Mesendoderm (in vitro differentiated cells): ENCODE measurements at regions not wholly inside any gene's neighbourhood (a gene's known extent, or its start where the extent isn't known, plus 50 kb on each side); places are given as distances from the start of the nearest gene placed in this dataset.

Experiments
- DNase-seq: peaks from one replicate; pipeline ENCODE4 v3.0.0; 2013
- H2AK5ac ChIP-seq: 2 replicates; pipeline ENCODE4 v1.6.1; 2013; ENCODE audit warnings: low read length, inconsistent platforms
- H2BK120ac ChIP-seq: 2 replicates; pipeline ENCODE4 v1.6.1; 2013; ENCODE audit warnings: low read depth, mild to moderate bottlenecking, low read length, moderate library complexity, mixed read lengths
- H2BK15ac ChIP-seq: replicated peaks from 2 replicates; pipeline ENCODE4 v1.6.1; 2013; ENCODE audit warnings: low read depth, mild to moderate bottlenecking, moderate library complexity
- H2BK5ac ChIP-seq: 2 replicates; pipeline ENCODE4 v1.6.1; 2013; ENCODE audit warnings: low read length, inconsistent platforms
- H3K18ac ChIP-seq: 2 replicates; pipeline ENCODE4 v1.6.1; 2013; ENCODE audit warnings: mild to moderate bottlenecking, low read length, mixed read lengths
- H3K23ac ChIP-seq: one replicate; pipeline ENCODE4 v1.6.1; 2013; ENCODE audit warnings: low read length
- H3K27ac ChIP-seq: 2 replicates; pipeline ENCODE4 v1.5.1; 2013; ENCODE audit warnings: low read depth, mild to moderate bottlenecking, inconsistent platforms, low read length, moderate library complexity
- H3K27me3 ChIP-seq: 2 replicates; pipeline ENCODE4 v1.6.1; 2013; ENCODE audit warnings: low read length, control low read depth, mild to moderate bottlenecking, inconsistent platforms; ENCODE audit not compliant: insufficient read depth, poor library complexity
- H3K36me3 ChIP-seq: 2 replicates; pipeline ENCODE4 v1.6.1; 2013; ENCODE audit warnings: low read length, inconsistent platforms; ENCODE audit not compliant: control insufficient read depth, insufficient read depth
- H3K4ac ChIP-seq: one replicate; pipeline ENCODE4 v1.6.1; 2013; ENCODE audit warnings: low read depth, mild to moderate bottlenecking, low read length, moderate library complexity
- H3K4me1 ChIP-seq: 2 replicates; pipeline ENCODE4 v1.6.1; 2013; ENCODE audit warnings: low read depth, low read length, inconsistent platforms; ENCODE audit not compliant: control insufficient read depth
- H3K4me2 ChIP-seq: 2 replicates; pipeline ENCODE4 v1.6.1; 2013; ENCODE audit warnings: low read length
- H3K4me3 ChIP-seq: 2 replicates; pipeline ENCODE4 v1.5.1; 2013; ENCODE audit warnings: mild to moderate bottlenecking, low read length
- H3K56ac ChIP-seq: one replicate; pipeline ENCODE4 v1.6.1; 2013; ENCODE audit warnings: low read length
- H3K79me1 ChIP-seq: 2 replicates; pipeline ENCODE4 v1.6.1; 2013; ENCODE audit warnings: low read length, inconsistent platforms
- H3K79me2 ChIP-seq: 2 replicates; pipeline ENCODE4 v1.6.1; 2013; ENCODE audit warnings: mild to moderate bottlenecking, low read length; ENCODE audit not compliant: control insufficient read depth, insufficient read depth
- H3K9ac ChIP-seq: 2 replicates; pipeline ENCODE4 v1.6.1; 2013; ENCODE audit warnings: low read length, inconsistent platforms
- H4K5ac ChIP-seq: one replicate; pipeline ENCODE4 v1.6.1; 2013; ENCODE audit warnings: low read length
- H4K8ac ChIP-seq: one replicate; pipeline ENCODE4 v1.6.1; 2013; ENCODE audit warnings: low read depth, mild to moderate bottlenecking, control low read depth, low read length, moderate library complexity
- WGBS: extraction: QIAGEN DNeasy Blood & Tissue Kit; methylation state at CpG from one replicate; pipeline ENCODE4 v1.1.7; 2013; ENCODE audit warnings: low lambda C conversion rate, missing lambda C conversion rate; ENCODE audit not compliant: insufficient coverage; ENCODE audit errors: extremely low coverage; 5-methylcytosine and 5-hydroxymethylcytosine counted together

DNA sequence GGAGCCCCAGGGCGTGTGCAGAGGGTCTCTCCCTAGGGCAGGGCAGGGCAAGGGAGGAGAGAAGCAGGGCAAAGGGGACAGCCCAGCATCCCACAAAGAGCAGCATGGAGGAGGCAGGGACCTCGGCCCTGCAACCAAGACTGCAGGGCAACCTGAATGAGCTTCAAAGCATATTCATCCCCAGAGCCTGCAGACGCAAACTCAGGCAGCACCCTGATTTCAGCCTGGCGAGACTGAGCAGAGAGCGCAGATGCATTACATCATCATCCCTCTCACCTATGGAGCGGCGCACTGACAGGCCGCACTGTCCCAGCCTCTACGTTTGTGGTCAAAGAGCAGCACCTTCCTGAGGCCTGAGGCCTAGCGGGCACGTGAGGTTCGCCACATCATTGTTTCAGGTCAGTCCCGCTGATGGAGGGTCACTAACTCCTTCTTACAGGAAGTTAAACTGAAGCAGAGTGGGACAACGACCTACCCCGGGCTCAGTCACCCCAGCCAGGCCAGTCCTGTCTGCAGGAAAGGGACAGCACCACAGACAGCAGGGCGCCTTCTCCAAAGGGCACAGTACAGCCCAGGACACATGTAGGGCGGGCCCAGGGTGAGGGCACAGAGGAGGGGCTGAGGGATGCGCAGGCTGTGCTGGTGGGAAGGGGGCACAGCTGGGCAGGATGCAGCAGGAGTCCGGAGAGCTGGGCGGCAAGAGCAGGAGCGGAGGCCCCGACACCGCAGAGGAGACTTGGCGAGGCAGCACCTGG is 67.2 kb upstream of the RAB6C start:
- Histone ChIP-seq H2BK5ac (no peak overlapping the region), H2BK120ac (no peak overlapping the region), H3K27me3 (no peaks in the 10 kb centered on the region), H3K4ac (no peak overlapping the region), H3K4me1 (no peaks in the 10 kb centered on the region), H4K8ac (no peak overlapping the region), H2AK5ac (no peak overlapping the region), H3K79me1 (no peaks in the 10 kb centered on the region), H3K9ac (no peak overlapping the region), H3K36me3 (no peaks in the 10 kb centered on the region), H3K79me2 (no peaks in the 10 kb centered on the region), H3K18ac (no peak overlapping the region), H3K4me3 (no peak overlapping the region), H3K4me2 (no peak overlapping the region), H3K56ac (no peak overlapping the region), H3K27ac (no peak overlapping the region), H3K23ac (no peak overlapping the region), H4K5ac (no peak overlapping the region), H2BK15ac (no peak overlapping the region)
- no peak for DNase-seq
- WGBS = no CpG with 5 or more reads among the region's 24 CpGs

DNA sequence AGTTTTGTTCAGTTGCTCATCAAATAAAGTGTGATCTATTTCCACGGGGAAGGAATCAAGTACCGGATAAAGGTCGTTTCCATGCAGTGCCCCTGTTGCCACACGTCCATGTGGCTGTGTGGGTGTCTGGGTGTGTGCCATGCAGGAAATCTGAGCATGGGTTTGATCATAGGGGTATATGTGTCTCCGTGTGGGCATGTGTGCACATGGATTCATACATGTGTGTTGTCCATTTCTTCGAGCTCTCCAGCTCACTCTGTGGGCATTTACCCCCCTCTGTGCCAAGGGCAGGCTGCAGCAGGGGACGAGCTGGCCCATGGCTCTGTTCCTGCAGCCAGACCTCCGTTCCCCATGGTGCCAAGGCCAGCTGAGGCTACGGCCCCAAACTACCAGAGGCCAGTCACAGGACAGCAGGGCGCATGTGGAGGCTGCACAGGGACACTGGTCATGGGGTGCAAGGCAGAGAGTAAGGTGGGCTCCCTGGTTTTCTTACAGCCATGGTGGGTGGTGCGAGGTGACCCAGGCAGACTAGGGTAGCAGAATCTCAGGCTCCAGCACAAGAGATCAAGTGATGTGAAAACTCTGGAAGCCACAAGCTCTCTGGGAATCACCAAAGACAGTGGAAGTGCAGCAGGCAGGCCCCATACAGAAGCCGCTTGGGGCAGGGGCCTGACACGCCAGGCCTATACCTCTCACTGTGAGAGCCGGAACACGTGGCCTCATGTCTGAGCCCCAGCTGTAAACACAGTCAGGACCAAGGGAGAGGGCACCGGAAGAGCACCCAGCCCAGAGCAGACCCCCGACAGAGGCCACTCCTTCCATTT is 66.4 kb upstream of the RAB6C start:
- H3K23ac ChIP-seq = no peak overlapping the region
- H3K4ac ChIP-seq = no peak overlapping the region
- no peak overlapping the region for H4K8ac ChIP-seq
- H2BK15ac ChIP-seq = no peak overlapping the region
- no peak overlapping the region for H3K27ac ChIP-seq
- no peaks in the 10 kb centered on the region for H3K27me3 ChIP-seq
- no peak overlapping the region for H2BK120ac ChIP-seq
- H3K4me2 ChIP-seq = no peak overlapping the region
- no peaks in the 10 kb centered on the region for H3K79me2 ChIP-seq
- no peak overlapping the region for H4K5ac ChIP-seq
- no peak overlapping the region for H2BK5ac ChIP-seq
- H3K9ac ChIP-seq = no peak overlapping the region
- DNase-seq = no peak
- H2AK5ac ChIP-seq = no peak overlapping the region
- H3K79me1 ChIP-seq = no peaks in the 10 kb centered on the region
- no peak overlapping the region for H3K56ac ChIP-seq
- H3K4me3 ChIP-seq = no peak overlapping the region
- no peaks in the 10 kb centered on the region for H3K36me3 ChIP-seq
- no peaks in the 10 kb centered on the region for H3K4me1 ChIP-seq
- no peak overlapping the region for H3K18ac ChIP-seq
- WGBS = no CpG with 5 or more reads among the region's 17 CpGs

DNA sequence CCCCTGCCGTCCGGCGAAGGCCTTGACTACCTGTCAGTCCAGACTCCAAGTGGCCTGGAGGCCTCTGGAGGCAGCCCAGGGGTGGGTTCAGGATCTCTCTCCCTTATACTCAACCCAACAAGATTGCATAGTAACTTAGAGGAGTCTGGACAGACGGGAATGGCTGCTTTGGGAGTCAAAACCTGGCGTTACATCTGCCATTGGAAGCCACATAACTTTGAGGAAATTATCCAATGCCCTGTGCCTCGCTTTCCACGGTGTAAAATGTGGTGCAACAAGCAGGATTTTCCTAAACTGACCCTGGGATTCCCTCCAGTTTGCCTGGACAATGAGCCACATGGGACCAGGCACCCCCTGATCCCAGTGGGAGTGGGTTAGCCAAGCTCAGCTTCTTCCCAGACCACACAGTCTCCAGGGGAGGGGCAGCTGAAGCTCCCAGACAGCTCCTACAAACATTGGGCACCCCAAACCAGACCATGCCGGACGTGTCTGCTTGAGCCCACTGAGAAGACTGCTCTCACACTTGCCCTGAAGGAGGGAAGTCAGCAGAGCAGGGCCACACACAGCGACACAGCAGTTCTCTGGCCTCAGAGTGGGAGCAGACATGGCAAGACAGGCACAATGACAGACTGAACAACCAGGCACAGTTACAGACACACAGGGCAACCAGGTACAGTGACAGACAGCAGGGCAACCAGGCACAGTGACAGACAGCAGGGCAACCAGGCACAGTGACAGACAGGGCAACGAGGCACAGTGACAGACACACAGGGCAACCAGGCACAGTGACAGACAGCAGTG is 65.6 kb upstream of the RAB6C start:
- Histone ChIP-seq H3K27ac (no peak overlapping the region), H3K27me3 (no peaks in the 10 kb centered on the region), H2BK15ac (no peak overlapping the region), H3K79me2 (no peaks in the 10 kb centered on the region), H2AK5ac (no peak overlapping the region), H3K4ac (no peak overlapping the region), H3K4me1 (no peaks in the 10 kb centered on the region), H4K5ac (no peak overlapping the region), H3K79me1 (no peaks in the 10 kb centered on the region), H2BK120ac (no peak overlapping the region), H3K4me2 (no peak overlapping the region), H3K18ac (no peak overlapping the region), H2BK5ac (no peak overlapping the region), H3K56ac (no peak overlapping the region), H3K4me3 (no peak overlapping the region), H3K9ac (no peak overlapping the region), H4K8ac (no peak overlapping the region), H3K23ac (no peak overlapping the region), H3K36me3 (no peaks in the 10 kb centered on the region)
- no peak for DNase-seq
- WGBS = no CpG with 5 or more reads among the region's 11 CpGs

DNA sequence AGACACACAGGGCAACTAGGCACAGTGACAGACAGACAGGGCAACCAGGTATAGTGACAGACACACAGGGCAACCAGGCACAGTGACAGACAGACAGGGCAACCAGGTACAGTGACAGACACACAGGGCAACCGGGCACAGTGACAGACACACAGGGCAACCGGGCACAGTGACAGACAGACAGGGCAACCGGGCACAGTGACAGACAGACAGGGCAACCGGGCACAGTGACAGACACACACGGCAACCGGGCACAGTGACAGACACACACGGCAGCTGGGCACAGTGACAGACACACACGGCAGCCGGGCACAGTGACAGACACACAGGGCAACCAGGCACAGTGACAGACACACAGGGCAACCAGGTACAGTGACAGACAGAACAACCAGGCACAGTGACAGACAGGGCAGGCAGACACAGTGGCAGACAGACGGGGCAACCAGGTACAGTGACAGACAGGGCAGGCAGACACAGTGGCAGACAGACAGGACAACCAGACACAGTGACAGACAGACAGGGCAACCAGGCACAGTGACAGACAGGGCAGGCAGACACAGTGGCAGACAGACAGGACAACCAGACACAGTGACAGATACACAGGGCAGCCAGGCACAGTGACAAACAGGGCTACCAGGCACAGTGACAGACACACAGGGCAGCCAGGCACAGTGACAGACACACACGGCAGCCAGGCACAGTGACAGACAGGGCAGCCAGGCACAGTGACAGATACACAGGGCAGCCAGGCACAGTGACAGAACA is 64.7 kb upstream of the RAB6C start:
- Histone ChIP-seq H3K79me2 (no peaks in the 10 kb centered on the region), H4K8ac (no peak overlapping the region), H3K4me1 (no peaks in the 10 kb centered on the region), H3K4me2 (no peak overlapping the region), H3K79me1 (no peaks in the 10 kb centered on the region), H3K4me3 (no peak overlapping the region), H3K23ac (no peak overlapping the region), H2BK15ac (no peak overlapping the region), H3K4ac (no peak overlapping the region), H2AK5ac (no peak overlapping the region), H3K36me3 (no peaks in the 10 kb centered on the region), H3K18ac (no peak overlapping the region), H3K27me3 (no peaks in the 10 kb centered on the region), H2BK5ac (no peak overlapping the region), H3K27ac (no peak overlapping the region), H2BK120ac (no peak overlapping the region), H4K5ac (no peak overlapping the region), H3K9ac (no peak overlapping the region), H3K56ac (no peak overlapping the region)
- no peak for DNase-seq
- WGBS = no CpG with 5 or more reads among the region's 11 CpGs

DNA sequence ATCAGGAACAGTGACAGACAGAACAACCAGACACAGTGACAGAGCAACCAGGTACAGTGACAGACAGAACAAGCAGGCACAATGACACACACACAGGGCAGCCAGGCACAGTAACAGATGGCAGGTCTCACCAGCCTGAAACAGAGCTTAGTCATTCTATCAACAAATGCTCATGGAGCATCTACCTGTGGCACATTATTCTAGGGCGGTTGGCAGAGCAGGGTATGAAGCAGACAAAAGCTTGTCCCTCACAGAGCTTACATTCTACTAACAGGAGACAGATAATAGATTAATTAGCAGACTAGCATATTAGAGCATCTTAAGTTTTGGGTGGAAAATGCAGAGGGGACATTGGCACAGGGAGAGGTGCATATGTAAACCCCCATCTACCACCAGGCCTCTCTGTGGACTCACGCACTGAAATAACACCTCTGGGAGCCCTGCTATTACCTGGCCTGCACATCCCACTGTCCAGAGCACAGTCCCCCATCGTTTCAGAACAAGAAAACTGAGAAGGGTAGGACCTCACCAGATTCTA is 64.1 kb upstream of the RAB6C start:
- H3K79me2 ChIP-seq = no peaks in the 10 kb centered on the region
- H2BK5ac ChIP-seq = no peak overlapping the region
- no peak overlapping the region for H3K9ac ChIP-seq
- no peak overlapping the region for H3K18ac ChIP-seq
- H4K8ac ChIP-seq = no peak overlapping the region
- no peak overlapping the region for H2BK120ac ChIP-seq
- no peak overlapping the region for H3K56ac ChIP-seq
- no peak overlapping the region for H2BK15ac ChIP-seq
- H3K23ac ChIP-seq = no peak overlapping the region
- H3K27me3 ChIP-seq = no peaks in the 10 kb centered on the region
- no peaks in the 10 kb centered on the region for H3K79me1 ChIP-seq
- H3K4me2 ChIP-seq = no peak overlapping the region
- H2AK5ac ChIP-seq = no peak overlapping the region
- no peak overlapping the region for H3K27ac ChIP-seq
- no peaks in the 10 kb centered on the region for H3K4me1 ChIP-seq
- no CpG with 5 or more reads among the region's 3 CpGs for WGBS
- no peaks in the 10 kb centered on the region for H3K36me3 ChIP-seq
- no peak for DNase-seq
- no peak overlapping the region for H3K4me3 ChIP-seq
- no peak overlapping the region for H3K4ac ChIP-seq
- no peak overlapping the region for H4K5ac ChIP-seq
